Left renal pelvis (tissue), 4 donors: ENCODE measurements at regions not wholly inside any gene's neighbourhood (a gene's known extent, or its start where the extent isn't known, plus 50 kb on each side); places are given as distances from the start of the nearest gene placed in this dataset.

Experiments used
- DNase-seq, 4 donors: peaks; one replicate each; pipeline ENCODE4 v3.0.0-alpha.2; 2013; ENCODE audit warnings: low read depth in 4 of 4, low spot score in 3 of 4

DNA sequence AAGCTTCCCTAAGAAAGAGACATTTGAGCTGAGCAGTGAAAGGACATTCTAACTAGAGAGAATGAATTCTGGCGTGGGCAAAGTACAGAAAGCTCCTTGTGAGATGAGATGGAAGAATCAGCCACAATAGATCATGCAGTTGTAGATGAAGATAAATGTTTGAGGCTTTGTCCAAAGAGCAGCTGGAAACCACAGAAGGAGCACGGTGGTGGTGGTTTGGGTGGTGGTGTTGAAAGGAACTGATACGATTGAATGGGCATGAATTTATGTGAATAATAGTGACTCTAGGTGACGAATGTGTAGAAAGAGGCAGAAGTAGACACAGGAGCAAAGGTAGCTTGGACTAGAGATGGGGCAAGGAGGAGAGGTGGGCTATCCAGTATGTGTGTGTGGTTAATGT, 260.5 kb upstream of the TMTC1 start:
- no peak for DNase-seq

- no peak for DNase-seq
These were observed 259.6 kb upstream of the TMTC1 start for GRCh38 chr12:30043151-30043847.

- DNase-seq, result no peak
These were observed 257.4 kb upstream of the TMTC1 start for GRCh38 chr12:30041096-30041495.

- DNase-seq, result no peak
These were observed 247.1 kb upstream of the TMTC1 start for GRCh38 chr12:30030693-30031374.

DNA sequence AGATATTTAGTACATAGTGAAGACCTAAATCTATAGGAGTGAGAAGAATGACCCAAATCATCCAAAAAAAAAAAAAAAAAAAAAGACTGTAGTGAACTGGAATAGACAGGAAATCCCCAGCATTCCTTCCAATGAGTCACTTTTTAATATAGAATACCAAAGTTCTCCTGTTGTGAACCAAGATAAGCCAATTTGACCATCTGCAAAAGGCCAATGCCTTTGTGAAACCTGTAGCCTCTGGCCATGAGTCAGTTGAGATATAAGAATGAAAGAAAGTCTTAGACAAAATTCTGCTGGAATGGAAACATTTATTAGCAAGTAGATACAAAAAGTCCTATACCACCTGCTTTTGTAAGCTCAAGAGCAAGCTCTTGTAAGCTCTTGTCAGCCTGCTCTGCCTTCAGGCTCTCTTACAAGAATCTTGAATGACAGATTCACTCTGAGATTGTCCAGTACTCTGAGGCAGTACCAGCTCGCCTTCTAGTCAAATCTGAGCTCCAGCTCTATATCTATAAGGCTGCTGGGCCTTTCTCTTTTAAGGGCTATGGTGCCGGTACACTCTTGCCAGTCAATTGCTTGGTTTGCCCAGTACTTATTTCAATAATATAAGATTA, 243.0 kb upstream of the TMTC1 start:
- DNase-seq, result no peak

- DNase-seq, result no peak
These were observed 241.6 kb upstream of the TMTC1 start for GRCh38 chr12:30025317-30025716.

- DNase-seq, result no peak
These were observed 239.4 kb upstream of the TMTC1 start for GRCh38 chr12:30023186-30023585.

GRCh38 chr12:30021051-30021833, 237.5 kb upstream of the TMTC1 start:
- no peak for DNase-seq

DNA sequence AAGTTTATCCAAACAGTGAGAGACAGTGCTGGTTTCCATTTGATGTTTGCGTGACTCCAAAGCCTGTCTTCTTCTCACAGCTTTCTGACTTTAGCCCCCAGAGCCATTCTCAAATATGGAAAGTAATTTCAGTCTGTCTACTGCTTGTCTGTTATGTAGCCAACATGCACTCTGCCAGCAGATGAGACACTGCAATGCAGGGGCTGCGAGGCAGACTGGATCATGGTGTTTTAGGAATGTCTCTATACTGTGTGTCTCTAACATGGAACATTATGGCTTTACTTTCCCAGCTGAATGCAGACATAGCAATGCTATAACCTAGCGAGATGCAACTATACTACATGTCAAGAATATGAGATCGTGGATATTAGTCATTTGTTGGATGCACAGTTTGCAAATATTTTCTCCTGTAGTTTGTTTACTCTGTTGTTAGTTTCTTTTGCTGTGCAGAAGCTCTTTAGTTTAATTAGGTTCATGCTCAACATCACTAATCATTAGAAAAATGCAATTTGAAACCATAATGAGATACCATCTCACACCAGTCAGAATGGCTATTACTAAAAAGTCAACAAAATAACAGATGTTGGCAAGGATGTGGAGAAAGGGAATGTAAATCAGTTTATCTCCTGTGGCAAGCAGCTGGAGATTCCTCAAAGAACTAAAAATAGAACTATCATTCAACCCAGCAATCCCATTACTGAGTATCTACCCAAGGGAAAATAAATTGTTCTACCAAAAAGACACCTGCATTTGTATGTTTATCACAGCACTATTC, 235.8 kb upstream of the TMTC1 start:
- DNase-seq, result no peak

GRCh38 chr12:30016540-30017055, 232.9 kb upstream of the TMTC1 start:
- DNase-seq, result no peak

DNA sequence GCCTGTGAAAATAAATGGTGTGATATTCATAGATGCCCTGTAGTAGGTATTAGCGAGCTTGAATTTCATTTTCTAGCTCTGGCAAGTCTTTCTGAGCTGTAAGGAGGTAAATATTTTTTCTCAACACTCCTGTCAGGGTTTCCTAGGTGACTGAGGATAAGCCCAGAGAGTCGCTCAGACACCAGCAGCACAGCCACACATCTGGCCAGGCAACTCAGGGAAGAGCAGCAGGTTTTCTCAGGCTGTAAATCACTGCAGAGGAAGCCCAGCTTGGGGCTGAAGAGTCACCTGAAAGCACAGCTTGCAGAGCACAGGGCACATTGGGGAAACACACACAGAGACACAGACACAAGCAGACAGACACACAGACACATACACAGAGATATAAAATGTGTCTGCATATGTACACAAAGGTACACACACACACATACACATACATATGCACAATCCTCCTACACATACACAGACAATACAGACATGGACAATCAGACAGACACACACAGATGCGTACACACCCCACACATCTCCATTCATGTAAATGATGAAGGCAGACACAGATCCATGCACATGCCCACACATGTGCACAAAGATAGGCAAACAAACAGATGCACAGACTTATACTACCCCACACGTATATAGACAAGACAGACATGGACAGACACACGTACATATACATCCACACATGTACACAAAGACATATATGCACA, 232.0 kb upstream of the TMTC1 start:
- DNase-seq, result no peak

GRCh38 chr12:30014991-30015390, 231.2 kb upstream of the TMTC1 start:
- DNase-seq, result no peak

DNA sequence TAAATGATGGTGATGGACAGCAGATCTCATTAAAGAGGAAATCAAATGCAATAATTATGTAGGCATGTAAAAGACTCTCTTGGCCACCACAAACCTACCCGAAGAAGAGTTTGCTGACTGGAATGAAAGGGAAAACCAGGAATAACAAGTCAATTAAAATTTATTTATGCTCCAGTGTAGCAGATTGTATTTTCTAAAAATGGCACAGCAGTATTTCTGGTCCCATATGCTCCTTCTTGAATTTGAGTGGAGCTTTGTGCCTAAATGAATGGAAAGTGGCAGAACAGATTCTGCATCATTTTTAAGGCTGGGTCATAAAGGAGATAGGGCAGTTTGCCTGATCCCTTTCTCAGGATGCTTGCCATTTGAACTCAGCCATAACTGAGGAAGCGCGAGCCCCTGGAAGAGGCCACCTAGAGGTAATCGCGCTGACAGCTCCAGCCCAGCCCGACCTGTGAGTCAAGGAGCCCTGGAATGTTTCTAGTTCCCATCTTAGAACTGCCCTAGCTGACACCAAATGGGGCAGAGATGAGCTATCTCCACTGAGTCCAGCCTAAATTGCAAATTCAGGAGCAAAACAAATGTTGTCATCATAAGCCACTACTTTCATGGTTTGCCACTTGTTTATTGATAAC, 229.2 kb upstream of the TMTC1 start:
- DNase-seq, result no peak

- DNase-seq, result no peak
These were observed 226.6 kb upstream of the TMTC1 start for GRCh38 chr12:30010071-30011052.

GRCh38 chr12:30006021-30006420, 222.3 kb upstream of the TMTC1 start:
- DNase-seq, result no peak

DNA sequence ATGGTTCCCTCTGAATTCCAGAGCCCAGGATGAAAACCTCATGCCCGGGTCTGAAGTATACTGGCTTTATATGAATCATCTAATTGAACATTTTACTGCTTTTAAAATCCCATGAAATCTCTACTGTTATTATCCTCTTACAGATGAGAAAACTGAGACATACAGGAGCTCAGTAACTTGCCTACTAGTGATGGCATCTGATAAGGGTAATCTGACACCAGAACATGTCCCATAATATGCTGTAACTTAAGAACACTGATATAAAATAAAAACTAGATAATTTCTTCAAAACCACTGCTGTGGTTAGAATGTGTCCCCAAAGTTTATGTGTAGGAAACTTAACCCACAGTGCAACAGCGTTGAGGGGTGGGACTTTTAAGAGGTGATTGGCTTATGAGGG, 219.6 kb upstream of the TMTC1 start:
- DNase-seq, result no peak

DNA sequence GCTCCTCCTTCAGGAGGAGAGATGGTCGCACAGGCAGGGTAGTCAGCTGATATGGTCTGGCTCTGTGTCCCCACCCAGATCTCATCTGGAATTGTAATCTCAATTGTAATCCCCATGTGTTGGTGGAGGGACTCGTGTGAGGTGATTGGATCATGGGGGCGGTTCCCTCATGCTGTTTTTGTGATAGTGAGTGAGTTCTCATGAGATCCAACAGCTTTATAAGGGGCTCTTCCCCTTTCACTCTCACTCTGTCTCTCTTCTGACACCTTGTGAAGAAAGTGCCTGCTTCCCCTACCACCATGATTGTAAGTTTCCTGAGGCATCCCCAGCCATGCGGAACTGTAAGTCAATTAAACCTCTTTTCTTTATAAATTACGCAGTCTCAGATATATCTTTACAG, 218.9 kb upstream of the TMTC1 start:
- DNase-seq, result no peak

DNA sequence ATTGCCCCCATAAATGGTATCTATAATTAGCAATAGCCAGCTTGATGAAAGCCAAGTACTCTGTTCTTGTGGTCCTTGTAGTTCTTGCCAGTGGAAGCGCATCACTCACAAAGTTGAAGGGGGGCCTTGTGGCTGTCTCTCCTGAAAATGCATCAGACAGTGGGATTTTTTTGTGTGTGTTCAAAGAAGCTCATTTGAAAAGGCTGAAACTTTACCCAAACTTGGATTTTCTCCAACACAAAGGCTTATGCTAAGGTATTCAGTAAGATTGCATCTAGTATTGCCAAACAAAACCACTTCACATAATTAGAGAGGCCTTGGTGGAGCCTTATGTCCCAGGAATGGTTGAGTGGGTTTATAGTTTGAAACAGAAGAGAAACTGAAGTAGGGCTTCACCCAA, 216.7 kb upstream of the TMTC1 start:
- no peak for DNase-seq
